GM19240 (cell line): ENCODE measurements at regions not wholly inside any gene's neighbourhood (a gene's known extent, or its start where the extent isn't known, plus 50 kb on each side); places are given as distances from the start of the nearest gene placed in this dataset.
"Not testable (repeated sequence)": the region's sequence is repeated elsewhere in the genome, so short reads cannot be mapped to it uniquely, and the experiment has no call there.

Source experiments
- DNase-seq: peaks from one replicate; pipeline ENCODE4 v3.0.0; 2011; ENCODE audit warnings: low spot score; ENCODE audit not compliant: insufficient read length

DNA sequence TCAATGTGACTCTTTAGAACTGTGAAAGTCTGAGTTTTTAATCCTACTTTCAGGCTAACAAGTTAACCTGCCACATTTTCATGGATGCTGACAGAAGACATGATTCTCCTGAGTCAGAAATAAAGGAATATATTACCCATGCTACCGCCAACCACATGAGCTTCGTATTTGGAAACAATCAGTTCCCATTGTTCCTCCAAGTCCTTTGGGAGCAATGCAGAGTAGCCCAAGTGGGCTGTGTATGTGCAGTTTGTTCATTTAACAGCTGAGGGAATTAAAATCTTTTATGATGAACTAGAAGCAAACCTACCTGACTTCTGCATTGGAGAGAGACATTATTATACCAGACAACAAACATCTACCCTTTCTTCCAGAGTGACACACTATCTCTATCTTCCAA is 169.3 kb upstream of the BET1 start:
- DNase-seq = no peak

- no peak for DNase-seq
Observed at GRCh38 chr7:94174375-94174774, 170.2 kb upstream of the BET1 start.

DNA sequence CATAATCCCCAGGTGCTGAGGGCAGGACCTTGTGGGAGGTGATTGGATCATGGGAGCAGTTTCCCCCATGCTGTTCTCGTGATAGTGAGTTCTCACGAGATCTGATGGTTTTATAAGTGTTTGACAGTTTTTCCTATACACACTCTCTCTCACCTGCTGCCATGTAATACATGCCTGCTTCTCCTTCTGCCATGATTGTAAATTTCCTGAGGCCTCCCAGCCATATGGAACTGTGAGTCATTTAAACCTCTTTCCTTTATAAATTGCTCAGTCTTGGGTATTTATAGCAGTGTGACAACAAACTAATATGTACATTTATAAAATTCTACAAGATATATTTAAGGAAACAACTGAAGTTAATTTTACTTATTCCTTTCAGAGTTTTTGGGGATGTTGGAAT is 170.8 kb upstream of the BET1 start:
- DNase-seq = no peak

GRCh38 chr7:94176694-94177200 is 172.6 kb upstream of the BET1 start:
- no peak for DNase-seq

- DNase-seq = no peak
Observed at GRCh38 chr7:94177441-94177840, 173.3 kb upstream of the BET1 start.

GRCh38 chr7:94178230-94178629 is 174.1 kb upstream of the BET1 start:
- peak; percentile 29 for DNase-seq

GRCh38 chr7:94179466-94179865 is 175.3 kb upstream of the BET1 start:
- no peak for DNase-seq

GRCh38 chr7:94182066-94182465 is 177.9 kb upstream of the BET1 start:
- DNase-seq = no peak

- DNase-seq = no peak
Observed at GRCh38 chr7:94182721-94183120, 178.6 kb upstream of the BET1 start.

DNA sequence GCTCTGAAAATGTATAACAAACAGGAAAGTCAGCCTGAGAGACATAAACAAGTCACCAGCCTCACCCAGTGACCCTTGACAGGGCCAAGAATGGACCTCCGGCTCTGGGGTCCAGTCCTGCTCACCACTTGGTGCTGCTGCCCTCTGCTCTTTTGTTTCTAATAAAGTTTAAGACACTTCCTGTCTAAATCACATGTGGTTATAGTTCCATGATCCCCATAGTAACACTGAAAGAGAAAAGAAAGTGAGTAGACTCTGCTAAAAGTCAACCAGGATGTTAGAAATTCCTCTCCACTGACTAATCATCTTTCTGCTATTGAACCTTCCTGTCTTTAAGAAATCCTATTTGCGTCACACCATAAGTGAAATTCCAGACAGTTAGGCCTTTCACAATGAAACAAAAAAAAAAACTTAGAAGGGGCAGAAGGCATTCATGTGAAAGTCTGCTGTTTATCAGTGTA is 179.2 kb upstream of the BET1 start:
- no peak for DNase-seq

GRCh38 chr7:94183891-94184290 is 179.7 kb upstream of the BET1 start:
- no peak for DNase-seq

- no peak for DNase-seq
Observed at GRCh38 chr7:94188350-94188749, 184.2 kb upstream of the BET1 start.

DNA sequence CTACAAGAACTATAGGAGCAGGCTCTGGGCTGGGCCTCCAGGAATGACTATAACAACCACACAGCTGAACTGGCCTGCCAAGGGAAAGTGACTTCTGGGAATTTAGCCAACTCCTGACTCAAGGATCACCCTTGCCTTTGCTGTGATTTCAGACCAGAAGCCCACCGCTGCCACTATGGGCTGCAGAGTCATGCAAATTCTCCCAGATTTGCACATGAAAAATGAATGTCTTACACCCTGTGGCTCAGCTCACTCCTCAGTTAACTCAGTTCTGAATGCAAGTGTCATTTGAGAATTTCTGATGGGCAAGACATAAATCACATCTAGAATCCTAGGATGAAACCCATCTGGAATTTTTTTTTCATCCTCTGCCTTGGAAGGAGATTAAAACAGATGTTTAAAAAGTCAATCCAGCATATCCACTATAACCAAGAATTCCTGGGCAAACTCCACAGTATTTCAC is 186.5 kb upstream of the BET1 start:
- DNase-seq = no peak

DNA sequence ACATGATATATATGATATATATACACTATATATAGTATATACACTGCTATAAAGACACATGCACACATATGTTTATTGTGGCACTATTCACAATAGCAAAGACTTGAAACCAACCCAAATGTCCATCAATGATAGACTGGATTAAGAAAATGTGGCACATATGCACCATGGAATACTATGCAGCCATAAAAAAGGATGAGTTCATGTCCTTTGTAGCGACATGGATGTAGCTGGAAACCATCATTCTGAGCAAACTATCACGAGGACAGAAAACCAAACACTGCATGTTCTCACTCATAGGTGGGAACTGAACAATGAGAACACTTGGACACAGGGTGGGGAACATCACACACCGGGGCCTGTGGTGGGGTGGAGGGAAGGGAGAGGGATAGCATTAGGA is 190.3 kb upstream of the BET1 start:
- DNase-seq = not testable (repeated sequence)

DNA sequence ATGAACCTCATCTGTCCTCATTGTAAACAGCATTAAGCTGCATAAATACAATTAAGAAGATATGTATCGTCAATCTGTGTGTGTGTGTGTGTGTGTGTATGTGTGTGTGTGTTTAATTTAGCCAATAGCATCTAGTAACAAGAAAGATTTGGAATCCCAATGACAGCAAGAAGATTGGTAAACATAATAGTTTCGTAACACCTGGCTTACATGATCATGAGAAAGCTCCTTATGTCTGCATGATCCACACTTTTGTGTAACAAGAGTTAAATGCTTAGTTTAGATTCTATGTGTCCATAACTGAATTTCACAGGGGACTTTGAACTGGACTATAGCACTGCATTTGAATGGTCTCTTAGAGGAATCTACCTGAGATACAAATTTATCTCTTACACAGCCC is 191.0 kb upstream of the BET1 start:
- DNase-seq = no peak

GRCh38 chr7:94195813-94196212 is 191.7 kb upstream of the BET1 start:
- DNase-seq = no peak

GRCh38 chr7:94205529-94205928 is 189.2 kb upstream of the COL1A2 start:
- DNase-seq = no peak

- DNase-seq = no peak
Observed at GRCh38 chr7:94206295-94206694, 188.4 kb upstream of the COL1A2 start.

DNA sequence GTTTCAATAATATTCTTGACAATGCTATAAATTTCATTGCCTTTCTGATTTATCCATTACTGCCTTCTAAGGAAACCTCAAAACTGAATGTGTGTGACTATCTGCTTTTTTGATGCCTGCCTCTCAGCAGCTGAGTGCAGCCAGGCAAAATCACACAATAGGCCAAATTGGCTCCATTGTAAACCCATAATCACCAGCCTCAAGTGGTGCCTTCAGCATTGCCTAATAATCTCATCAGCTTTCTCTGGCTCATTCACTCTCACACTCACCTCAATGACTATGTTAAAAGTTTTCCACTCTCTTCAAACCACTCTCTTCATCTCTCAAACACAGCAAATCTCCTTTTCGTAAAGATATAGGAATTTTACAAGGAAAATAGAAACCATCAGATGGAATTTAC is 182.5 kb upstream of the COL1A2 start:
- no peak for DNase-seq

DNA sequence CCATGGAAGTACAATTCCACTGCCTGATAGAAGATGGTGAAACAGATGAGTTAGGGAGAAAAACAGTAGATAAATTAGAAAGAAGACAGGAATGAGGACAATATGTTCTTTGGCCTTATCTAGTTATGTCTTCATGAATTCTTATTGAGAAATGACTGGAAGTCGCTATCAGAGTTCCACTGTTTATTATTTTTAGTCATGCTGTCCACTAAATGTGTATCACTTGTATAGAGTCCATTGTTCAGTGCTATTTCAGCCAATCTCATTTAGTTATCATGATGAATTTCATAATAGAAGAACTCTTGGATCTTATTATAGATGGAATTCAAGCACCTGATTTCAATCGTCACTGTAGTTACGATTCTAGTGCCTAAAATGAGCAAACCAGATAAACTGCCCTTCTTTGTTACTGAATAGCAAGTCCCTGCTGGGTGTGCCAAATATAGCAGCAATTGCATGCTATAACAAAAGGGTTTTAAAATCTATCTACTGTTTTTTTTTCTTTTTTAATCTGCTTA is 177.7 kb upstream of the COL1A2 start:
- no peak for DNase-seq

- DNase-seq = no peak
Observed at GRCh38 chr7:94217766-94218165, 176.9 kb upstream of the COL1A2 start.

DNA sequence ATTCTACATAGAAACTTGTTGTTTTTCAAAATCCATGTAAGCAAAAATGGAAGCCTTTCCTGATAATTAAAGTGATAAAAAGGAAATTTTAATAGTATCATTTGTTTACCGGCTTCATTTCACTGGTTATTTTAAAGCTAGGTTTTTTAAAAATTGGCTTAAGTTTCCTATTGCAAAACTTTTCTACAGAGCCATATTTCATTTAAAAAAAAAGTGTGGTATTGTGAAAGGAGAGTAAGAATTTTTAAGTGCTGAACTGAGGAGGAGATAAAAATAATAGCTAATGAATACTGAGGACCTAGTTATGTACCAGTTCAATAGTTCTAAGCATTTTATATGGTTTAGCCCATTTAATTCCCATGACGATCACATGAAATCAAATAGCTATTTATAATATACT is 172.2 kb upstream of the COL1A2 start:
- DNase-seq = no peak

DNA sequence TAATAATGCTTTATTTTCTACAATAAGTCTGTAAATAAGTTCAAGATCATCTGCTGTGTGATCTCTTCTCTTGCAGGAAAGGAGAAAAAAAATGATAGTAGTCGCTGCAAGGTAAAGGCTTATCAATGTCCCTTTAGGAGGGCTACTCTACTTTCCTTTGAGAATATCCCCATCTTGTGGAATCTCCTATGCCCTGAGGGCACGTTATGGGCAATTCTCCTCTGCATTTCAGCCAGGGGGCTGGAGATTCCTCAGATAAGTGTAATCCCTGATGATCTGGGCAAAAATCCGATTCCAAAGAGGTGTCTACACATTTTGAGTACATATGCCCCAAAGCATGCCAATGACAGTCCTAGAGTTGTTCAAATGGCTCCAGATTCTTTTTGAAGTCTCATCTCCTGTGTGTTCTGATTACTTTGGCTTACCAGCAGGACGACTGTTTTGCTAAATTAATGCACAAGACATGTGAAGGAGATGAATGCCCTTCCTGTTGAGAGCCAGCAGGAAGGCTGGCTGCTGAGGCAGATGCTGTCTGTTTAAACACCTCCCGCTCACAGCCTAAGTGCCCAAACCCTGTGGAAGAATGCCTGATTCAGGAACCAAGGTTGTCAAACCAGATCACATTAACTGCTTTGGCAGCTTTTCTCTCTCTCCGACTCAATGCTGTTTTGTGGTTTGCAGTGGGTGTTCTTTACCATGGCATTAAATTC is 171.2 kb upstream of the COL1A2 start:
- no peak for DNase-seq
